ENCODE measurements at regions not wholly inside any gene's neighbourhood (a gene's known extent, or its start where the extent isn't known, plus 50 kb on each side); places are given as distances from the start of the nearest gene placed in this dataset.
A peak's percentile ranks its signal among the peaks of the same experiment; 100 is the strongest.

- ATAC-seq, result no peak
- ChIA-PET POLR2A (no interaction called here), CTCF (no interaction called here)
- H3K9me3 Mint-ChIP-seq, result peaks cover 17% of the 10 kb centered on the region
- no peaks in the 10 kb centered on the region for H3K27me3 Mint-ChIP-seq (ENCODE audit: low read depth)
- TF ChIP-seq MYBL2 (CRISPR knock-in tag; IDR thresholded peaks at IDR 0.05) (no peak), RORB (CRISPR knock-in tag; IDR thresholded peaks at IDR 0.05) (no peak), FOXK1 (CRISPR knock-in tag; IDR thresholded peaks at IDR 0.05) (no peak), CREB1 (CRISPR knock-in tag; IDR thresholded peaks at IDR 0.05) (no peak), ATF3 (CRISPR knock-in tag; conservative IDR thresholded peaks at IDR 0.05) (no peak), ZNF121 (CRISPR knock-in tag; IDR thresholded peaks at IDR 0.05) (no peak), ZMAT4 (CRISPR knock-in tag; IDR thresholded peaks at IDR 0.05) (no peak), ZNF671 (CRISPR knock-in tag; IDR thresholded peaks at IDR 0.05) (no peak), IRF2 (CRISPR knock-in tag; IDR thresholded peaks at IDR 0.05; ENCODE audit: borderline replicate concordance, low read depth) (no peak), ELF4 (CRISPR knock-in tag; IDR thresholded peaks at IDR 0.05; ENCODE audit: low read depth) (no peak), KAT7 (CRISPR knock-in tag; IDR thresholded peaks at IDR 0.05; ENCODE audit: borderline replicate concordance) (no peak), TEAD4 (CRISPR knock-in tag; IDR thresholded peaks at IDR 0.05) (no peak), TCF7 (CRISPR knock-in tag; IDR thresholded peaks at IDR 0.05; ENCODE audit: low read depth) (no peak), ZNF138 (CRISPR knock-in tag; conservative IDR thresholded peaks at IDR 0.05) (no peak), GTF2I (CRISPR knock-in tag; conservative IDR thresholded peaks at IDR 0.05) (no peak), SP1 (CRISPR knock-in tag; conservative IDR thresholded peaks at IDR 0.05) (no peak), FOXP4 (CRISPR knock-in tag; IDR thresholded peaks at IDR 0.05) (no peak)
- TF ChIP-seq, protein P1, sequence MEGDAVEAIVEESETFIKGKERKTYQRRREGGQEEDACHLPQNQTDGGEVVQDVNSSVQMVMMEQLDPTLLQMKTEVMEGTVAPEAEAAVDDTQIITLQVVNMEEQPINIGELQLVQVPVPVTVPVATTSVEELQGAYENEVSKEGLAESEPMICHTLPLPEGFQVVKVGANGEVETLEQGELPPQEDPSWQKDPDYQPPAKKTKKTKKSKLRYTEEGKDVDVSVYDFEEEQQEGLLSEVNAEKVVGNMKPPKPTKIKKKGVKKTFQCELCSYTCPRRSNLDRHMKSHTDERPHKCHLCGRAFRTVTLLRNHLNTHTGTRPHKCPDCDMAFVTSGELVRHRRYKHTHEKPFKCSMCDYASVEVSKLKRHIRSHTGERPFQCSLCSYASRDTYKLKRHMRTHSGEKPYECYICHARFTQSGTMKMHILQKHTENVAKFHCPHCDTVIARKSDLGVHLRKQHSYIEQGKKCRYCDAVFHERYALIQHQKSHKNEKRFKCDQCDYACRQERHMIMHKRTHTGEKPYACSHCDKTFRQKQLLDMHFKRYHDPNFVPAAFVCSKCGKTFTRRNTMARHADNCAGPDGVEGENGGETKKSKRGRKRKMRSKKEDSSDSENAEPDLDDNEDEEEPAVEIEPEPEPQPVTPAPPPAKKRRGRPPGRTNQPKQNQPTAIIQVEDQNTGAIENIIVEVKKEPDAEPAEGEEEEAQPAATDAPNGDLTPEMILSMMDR (IDR thresholded peaks at IDR 0.05), result no peak
- TF ChIP-seq, protein P2, sequence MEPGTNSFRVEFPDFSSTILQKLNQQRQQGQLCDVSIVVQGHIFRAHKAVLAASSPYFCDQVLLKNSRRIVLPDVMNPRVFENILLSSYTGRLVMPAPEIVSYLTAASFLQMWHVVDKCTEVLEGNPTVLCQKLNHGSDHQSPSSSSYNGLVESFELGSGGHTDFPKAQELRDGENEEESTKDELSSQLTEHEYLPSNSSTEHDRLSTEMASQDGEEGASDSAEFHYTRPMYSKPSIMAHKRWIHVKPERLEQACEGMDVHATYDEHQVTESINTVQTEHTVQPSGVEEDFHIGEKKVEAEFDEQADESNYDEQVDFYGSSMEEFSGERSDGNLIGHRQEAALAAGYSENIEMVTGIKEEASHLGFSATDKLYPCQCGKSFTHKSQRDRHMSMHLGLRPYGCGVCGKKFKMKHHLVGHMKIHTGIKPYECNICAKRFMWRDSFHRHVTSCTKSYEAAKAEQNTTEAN (CRISPR knock-in tag; IDR thresholded peaks at IDR 0.05), result no peak
- H3K27ac Mint-ChIP-seq, result no peak overlapping the region
- peaks cover 7% of the 10 kb centered on the region for H3K4me1 Mint-ChIP-seq
- no peaks in the 10 kb centered on the region for H3K36me3 Mint-ChIP-seq
- DNase-seq (ENCODE audit: low spot score), result no peak
- H3K4me3 Mint-ChIP-seq, result no peak overlapping the region
These were observed 300.6 kb downstream of the TDRD15 start for GRCh38 chr2:21424375-21424774.

DNA sequence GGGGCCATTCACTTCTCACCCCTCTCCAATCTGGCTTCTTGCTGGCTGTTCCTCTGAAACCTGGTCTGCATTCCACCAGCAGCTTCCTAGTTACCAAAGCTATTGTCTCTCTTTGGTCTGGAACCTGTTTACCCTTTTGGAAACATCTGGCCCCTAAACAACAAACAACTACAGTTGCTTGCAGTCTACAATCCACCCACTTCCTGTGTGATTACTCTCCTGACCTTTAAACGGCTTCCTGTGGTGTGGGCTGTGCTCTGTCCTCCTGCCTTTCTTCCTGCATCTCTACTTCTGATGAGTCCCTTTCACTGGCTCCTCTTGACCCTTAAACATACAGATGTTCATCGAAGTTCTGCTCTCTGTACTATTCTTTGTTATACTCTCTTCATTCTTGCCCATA, 303.8 kb downstream of the TDRD15 start:
- DNase-seq (ENCODE audit: low spot score) (no peak), ATAC-seq (peak; percentile 68)
- Mint-ChIP-seq H3K27ac (peak overlapping the region; percentile 43; the same call in 1 of the 2 replicates), H3K9me3 (peaks cover 17% of the 10 kb centered on the region), H3K27me3 (ENCODE audit: low read depth) (no peaks in the 10 kb centered on the region), H3K4me1 (peaks cover 7% of the 10 kb centered on the region), H3K36me3 (no peaks in the 10 kb centered on the region), H3K4me3 (no peak overlapping the region)
- ChIA-PET POLR2A (no interaction called here), CTCF (no interaction called here)
- TF ChIP-seq, protein P3, sequence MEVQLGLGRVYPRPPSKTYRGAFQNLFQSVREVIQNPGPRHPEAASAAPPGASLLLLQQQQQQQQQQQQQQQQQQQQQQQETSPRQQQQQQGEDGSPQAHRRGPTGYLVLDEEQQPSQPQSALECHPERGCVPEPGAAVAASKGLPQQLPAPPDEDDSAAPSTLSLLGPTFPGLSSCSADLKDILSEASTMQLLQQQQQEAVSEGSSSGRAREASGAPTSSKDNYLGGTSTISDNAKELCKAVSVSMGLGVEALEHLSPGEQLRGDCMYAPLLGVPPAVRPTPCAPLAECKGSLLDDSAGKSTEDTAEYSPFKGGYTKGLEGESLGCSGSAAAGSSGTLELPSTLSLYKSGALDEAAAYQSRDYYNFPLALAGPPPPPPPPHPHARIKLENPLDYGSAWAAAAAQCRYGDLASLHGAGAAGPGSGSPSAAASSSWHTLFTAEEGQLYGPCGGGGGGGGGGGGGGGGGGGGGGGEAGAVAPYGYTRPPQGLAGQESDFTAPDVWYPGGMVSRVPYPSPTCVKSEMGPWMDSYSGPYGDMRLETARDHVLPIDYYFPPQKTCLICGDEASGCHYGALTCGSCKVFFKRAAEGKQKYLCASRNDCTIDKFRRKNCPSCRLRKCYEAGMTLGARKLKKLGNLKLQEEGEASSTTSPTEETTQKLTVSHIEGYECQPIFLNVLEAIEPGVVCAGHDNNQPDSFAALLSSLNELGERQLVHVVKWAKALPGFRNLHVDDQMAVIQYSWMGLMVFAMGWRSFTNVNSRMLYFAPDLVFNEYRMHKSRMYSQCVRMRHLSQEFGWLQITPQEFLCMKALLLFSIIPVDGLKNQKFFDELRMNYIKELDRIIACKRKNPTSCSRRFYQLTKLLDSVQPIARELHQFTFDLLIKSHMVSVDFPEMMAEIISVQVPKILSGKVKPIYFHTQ (CRISPR knock-in tag; IDR thresholded peaks at IDR 0.05), result no peak
- TF ChIP-seq, protein P2 (CRISPR knock-in tag; IDR thresholded peaks at IDR 0.05), result no peak
- TF ChIP-seq FOXP1 (CRISPR knock-in tag; IDR thresholded peaks at IDR 0.05; ENCODE audit: borderline replicate concordance) (no peak), NR2C2 (CRISPR knock-in tag; IDR thresholded peaks at IDR 0.05) (no peak), SOX15 (CRISPR knock-in tag; IDR thresholded peaks at IDR 0.05) (no peak)

Data from WTC11 (cell line).